Fibroblast of skin of left quadriceps (primary cell): ENCODE measurements at regions not wholly inside any gene's neighbourhood (a gene's known extent, or its start where the extent isn't known, plus 50 kb on each side); places are given as distances from the start of the nearest gene placed in this dataset.

Source experiments
- DNase-seq, 2 experiments: peaks; one replicate each; pipeline ENCODE4 v3.0.0-alpha.2; 2013; ENCODE audit warnings: low read depth in 2 of 2

- DNase-seq = no peak
Observed at GRCh38 chr14:94960285-94961001, 190.5 kb upstream of the GSC start.

- no peak for DNase-seq
Observed at GRCh38 chr14:94953541-94954260, 183.8 kb upstream of the GSC start.

- DNase-seq = no peak
Observed at GRCh38 chr14:94952097-94952496, 182.2 kb upstream of the GSC start.

- no peak for DNase-seq
Observed at GRCh38 chr14:94946244-94946643, 176.3 kb upstream of the GSC start.

GRCh38 chr14:94945615-94946014, 175.7 kb upstream of the GSC start:
- no peak for DNase-seq

GRCh38 chr14:94944636-94945258, 174.8 kb upstream of the GSC start:
- DNase-seq = no peak

- no peak for DNase-seq
Observed at GRCh38 chr14:94942601-94943000, 172.7 kb upstream of the GSC start.

GRCh38 chr14:94941311-94941710, 171.4 kb upstream of the GSC start:
- DNase-seq = no peak

GRCh38 chr14:94940263-94940993, 170.5 kb upstream of the GSC start:
- DNase-seq = no peak

- DNase-seq = no peak
Observed at GRCh38 chr14:94938016-94938415, 168.1 kb upstream of the GSC start.

- DNase-seq = no peak
Observed at GRCh38 chr14:94936901-94937685, 167.2 kb upstream of the GSC start.

- peak; percentile 36 to 40 for DNase-seq
Observed at GRCh38 chr14:94936401-94936892, 166.5 kb upstream of the GSC start.

GRCh38 chr14:94935706-94936300, 165.9 kb upstream of the GSC start:
- DNase-seq = no peak

- DNase-seq = no peak
Observed at GRCh38 chr14:94934276-94934810, 164.4 kb upstream of the GSC start.

- peak; percentile 19 to 26 for DNase-seq
Observed at GRCh38 chr14:94933486-94933885, 163.6 kb upstream of the GSC start.

GRCh38 chr14:94932589-94932988, 162.7 kb upstream of the GSC start:
- DNase-seq = no peak

GRCh38 chr14:94930690-94931089, 160.8 kb upstream of the GSC start:
- DNase-seq = no peak

- DNase-seq = no peak
Observed at GRCh38 chr14:94929354-94929753, 159.4 kb upstream of the GSC start.

- no peak for DNase-seq
Observed at GRCh38 chr14:94926176-94926575, 156.3 kb upstream of the GSC start.

GRCh38 chr14:94925416-94926173, 155.7 kb upstream of the GSC start:
- no peak for DNase-seq
